ENCODE measurements at regions not wholly inside any gene's neighbourhood (a gene's known extent, or its start where the extent isn't known, plus 50 kb on each side); places are given as distances from the start of the nearest gene placed in this dataset.

DNA sequence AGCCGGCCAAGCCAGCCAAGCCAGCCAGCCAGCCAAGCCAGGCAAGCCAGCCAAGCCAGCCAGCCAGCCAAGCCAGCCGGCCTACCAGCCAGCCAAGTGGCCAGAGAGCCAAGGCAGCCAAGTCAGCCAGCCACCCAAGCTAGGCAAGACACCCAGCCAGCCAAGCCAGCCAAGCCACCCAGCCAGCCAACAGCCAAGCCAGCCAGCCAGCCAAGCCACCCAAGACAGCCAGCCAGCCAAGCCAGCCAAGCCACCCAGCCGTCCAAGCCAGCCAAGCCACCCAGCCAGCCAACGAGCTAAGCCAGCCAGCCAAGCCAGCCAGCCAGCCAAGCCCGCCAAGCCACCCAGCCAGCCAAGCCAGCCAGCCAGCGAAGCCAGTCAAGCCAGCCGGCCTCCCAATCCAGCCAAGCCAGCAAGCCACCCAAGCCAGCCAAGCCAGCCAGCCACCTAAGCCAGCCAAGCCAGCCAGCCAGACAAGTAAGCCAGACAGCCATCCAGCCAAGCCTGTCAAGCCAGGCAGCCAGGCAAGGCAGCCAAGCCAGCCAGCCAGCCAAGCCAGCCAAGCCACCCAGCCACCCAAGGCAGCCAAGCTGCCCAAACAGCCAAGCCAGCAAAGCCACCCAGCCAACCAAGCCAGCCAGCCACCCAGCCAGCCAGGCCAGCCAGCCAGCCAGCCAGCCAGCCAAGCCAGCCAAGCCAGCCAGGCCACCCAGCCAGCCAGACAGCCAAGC lies 200.5 kb downstream of the GOLGA6L6 start:
- TF ChIP-seq GATA3 (IDR thresholded peaks at IDR 0.05; ENCODE audit: low read depth, low read length) = no peak
- TF ChIP-seq GATA2 (IDR thresholded peaks at IDR 0.05; ENCODE audit: low read depth, low read length) = no peak

DNA sequence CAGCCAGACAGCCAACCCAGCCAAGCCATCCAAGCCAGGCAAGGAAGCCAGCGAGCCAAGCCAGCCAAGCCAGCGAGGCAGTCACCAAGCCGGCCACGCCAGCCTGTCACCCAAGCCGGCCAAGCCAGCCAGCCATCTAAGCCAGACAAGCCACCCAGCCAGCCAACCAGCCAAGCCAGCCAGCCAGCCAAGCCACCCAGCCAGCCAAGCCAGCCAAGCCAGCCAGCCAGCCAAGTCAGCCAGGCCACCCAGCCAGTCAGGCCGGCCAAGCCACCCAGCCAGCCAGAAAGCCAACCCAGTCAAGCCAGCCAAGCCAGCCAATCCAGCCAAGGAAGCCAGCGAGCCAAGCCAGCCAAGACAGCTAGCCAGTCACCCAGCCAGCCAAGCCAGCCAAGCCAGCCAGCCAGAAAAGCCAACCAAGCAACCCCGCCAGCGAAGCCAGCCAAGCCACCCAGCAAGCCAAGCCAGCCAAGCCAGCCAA lies 201.2 kb downstream of the GOLGA6L6 start:
- TF ChIP-seq GATA2 (IDR thresholded peaks at IDR 0.05; ENCODE audit: low read depth, low read length) (no peak), GATA3 (IDR thresholded peaks at IDR 0.05; ENCODE audit: low read depth, low read length) (no peak)

DNA sequence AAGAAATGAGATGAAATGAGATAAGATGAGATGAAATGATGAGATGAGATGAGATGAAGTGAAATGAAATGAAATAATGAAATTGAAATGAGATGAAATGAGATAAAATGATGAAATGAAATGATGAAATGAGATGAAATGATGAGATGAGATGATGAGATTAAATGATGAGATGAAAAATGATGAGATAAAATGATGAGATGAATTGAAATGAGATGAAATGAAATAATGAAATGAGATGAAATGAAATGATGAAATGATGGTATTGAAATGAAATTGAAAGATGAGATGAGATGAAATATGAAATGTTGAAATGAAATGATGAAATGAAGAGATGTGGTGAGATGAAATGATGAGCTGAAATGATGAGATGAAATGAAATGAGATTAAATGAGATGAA lies 231.0 kb downstream of the GOLGA6L6 start:
- TF ChIP-seq GATA3 (IDR thresholded peaks at IDR 0.05; ENCODE audit: low read depth, low read length) (no peak), GATA2 (IDR thresholded peaks at IDR 0.05; ENCODE audit: low read depth, low read length) (no peak)

- TF ChIP-seq GATA2 (IDR thresholded peaks at IDR 0.05; ENCODE audit: low read depth, low read length) (no peak), GATA3 (IDR thresholded peaks at IDR 0.05; ENCODE audit: low read depth, low read length) (no peak)
Observed at GRCh38 chr15:20295238-20295811, 246.3 kb downstream of the GOLGA6L6 start.

GRCh38 chr15:20294651-20295237 lies 246.9 kb downstream of the GOLGA6L6 start:
- no peak for TF ChIP-seq GATA2 (IDR thresholded peaks at IDR 0.05; ENCODE audit: low read depth, low read length)
- no peak for TF ChIP-seq GATA3 (IDR thresholded peaks at IDR 0.05; ENCODE audit: low read depth, low read length)

GRCh38 chr15:20280933-20281463 lies 260.6 kb downstream of the GOLGA6L6 start:
- TF ChIP-seq GATA2 (IDR thresholded peaks at IDR 0.05; ENCODE audit: low read depth, low read length) (no peak), GATA3 (IDR thresholded peaks at IDR 0.05; ENCODE audit: low read depth, low read length) (no peak)

- TF ChIP-seq GATA2 (IDR thresholded peaks at IDR 0.05; ENCODE audit: low read depth, low read length) = no peak
- TF ChIP-seq GATA3 (IDR thresholded peaks at IDR 0.05; ENCODE audit: low read depth, low read length) = no peak
Observed at GRCh38 chr15:20272422-20273184, 269.0 kb downstream of the GOLGA6L6 start.

DNA sequence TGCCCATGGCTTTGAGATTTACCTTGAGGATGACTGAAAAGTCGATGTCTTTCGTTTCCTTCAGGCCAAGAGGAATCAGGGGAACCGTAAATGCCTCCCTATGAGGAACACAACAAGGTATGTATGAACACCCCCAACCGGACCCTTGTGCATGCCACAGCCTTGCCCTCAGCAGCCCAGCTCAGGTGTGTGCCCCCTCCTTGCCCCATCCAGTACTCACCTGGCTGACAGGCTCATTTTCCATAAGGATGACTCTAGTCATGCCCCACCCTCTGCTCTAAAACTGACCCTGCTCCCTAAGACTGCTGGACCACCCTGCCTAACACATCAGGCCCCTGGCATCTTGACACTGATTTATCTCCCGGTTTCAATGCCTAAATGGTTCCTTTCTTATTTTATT lies 270.0 kb downstream of the GOLGA6L6 start:
- TF ChIP-seq GATA3 (IDR thresholded peaks at IDR 0.05; ENCODE audit: low read depth, low read length) = no peak
- TF ChIP-seq GATA2 (IDR thresholded peaks at IDR 0.05; ENCODE audit: low read depth, low read length) = no peak

GRCh38 chr15:20251214-20252005 lies 290.2 kb downstream of the GOLGA6L6 start:
- TF ChIP-seq GATA2 (IDR thresholded peaks at IDR 0.05; ENCODE audit: low read depth, low read length) = 0 out of 2 replicates have a peak, but pooled peaks have one; percentile 8

DNA sequence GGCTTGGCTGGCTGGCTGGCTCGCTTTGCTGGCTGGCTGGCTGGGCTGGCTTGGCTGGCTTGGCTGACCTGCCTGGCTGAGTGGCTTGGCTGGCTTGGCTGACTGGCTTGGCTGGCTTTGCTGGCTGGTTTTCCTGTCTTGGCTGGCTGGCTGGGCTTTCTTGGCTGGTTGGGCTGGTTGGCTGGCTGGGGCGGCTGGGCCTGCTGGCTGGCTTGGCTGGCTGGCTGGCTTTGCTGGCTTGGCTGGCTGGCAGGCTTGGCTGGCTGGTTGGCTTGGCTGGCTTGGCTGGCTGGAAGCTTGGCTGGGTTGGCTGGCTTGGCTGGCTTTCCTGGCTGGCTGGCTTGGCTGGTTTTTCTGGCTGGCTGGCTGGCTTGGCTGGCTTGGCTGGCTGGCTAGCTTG lies 435.6 kb downstream of the GOLGA6L6 start:
- TF ChIP-seq GATA2 (IDR thresholded peaks at IDR 0.05; ENCODE audit: low read depth, low read length) (no peak), GATA3 (IDR thresholded peaks at IDR 0.05; ENCODE audit: low read depth, low read length) (no peak)

GRCh38 chr15:19992428-19992827 lies 549.2 kb downstream of the GOLGA6L6 start:
- TF ChIP-seq GATA3 (IDR thresholded peaks at IDR 0.05; ENCODE audit: low read depth, low read length) (no peak), GATA2 (IDR thresholded peaks at IDR 0.05; ENCODE audit: low read depth, low read length) (no peak)

- no peak for TF ChIP-seq GATA3 (IDR thresholded peaks at IDR 0.05; ENCODE audit: low read depth, low read length)
- TF ChIP-seq GATA2 (IDR thresholded peaks at IDR 0.05; ENCODE audit: low read depth, low read length) = no peak
Observed at GRCh38 chr15:19988094-19988660, 553.4 kb downstream of the GOLGA6L6 start.
